ENCODE measurements at regions not wholly inside any gene's neighbourhood (a gene's known extent, or its start where the extent isn't known, plus 50 kb on each side); places are given as distances from the start of the nearest gene placed in this dataset.
"Not testable (repeated sequence)": the region's sequence is repeated elsewhere in the genome, so short reads cannot be mapped to it uniquely, and the experiment has no call there.

DNA sequence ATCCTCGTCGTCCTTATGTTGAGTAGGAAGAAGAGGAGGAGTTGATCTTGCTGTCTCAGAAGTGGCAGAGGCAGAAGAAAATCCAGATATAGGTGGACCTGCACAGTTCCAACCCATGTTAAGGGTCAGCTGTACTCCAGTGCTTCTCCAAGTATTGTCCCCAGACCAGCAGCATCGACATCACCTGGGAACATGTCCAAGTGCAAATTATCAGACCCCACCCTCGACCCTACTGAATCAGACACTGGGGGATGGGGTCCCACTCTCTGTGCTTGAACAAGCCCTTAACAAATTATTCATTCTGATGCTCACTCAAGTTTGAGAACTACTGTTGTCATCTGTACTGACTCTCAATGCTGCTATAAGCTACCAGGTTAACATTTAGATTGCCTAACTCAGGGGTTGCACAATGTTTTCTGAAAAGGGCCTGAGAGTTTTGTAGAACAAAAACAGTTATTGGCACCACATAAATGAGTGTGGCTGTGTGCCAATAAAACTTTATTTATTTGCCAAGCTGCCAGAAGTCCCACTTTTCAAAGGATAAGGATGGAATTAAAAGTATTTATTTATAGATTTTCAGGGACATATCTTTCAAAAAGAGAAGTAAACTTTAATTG, 226.7 kb upstream of the IPO5 start:
- DNase-seq, result no peak

DNA sequence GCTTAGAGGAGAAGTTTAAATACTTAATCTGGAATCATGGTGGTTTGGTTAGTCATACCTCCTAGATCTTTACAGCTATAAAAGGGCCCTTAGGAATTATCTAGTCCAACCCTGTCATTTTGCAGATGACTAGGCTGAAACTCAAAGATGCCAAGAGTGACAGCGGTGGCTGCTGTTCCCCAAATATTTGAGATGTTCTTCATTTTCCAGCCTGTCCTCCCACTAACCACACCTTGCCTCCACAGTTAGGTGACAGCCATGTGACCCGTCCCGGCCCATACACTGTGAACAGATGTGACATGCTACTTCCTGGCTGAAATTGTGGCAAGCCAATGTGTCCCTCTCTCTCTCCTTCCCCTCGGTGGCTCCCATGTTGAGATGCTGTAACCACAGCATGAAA, 225.5 kb upstream of the IPO5 start:
- DNase-seq, result no peak

DNA sequence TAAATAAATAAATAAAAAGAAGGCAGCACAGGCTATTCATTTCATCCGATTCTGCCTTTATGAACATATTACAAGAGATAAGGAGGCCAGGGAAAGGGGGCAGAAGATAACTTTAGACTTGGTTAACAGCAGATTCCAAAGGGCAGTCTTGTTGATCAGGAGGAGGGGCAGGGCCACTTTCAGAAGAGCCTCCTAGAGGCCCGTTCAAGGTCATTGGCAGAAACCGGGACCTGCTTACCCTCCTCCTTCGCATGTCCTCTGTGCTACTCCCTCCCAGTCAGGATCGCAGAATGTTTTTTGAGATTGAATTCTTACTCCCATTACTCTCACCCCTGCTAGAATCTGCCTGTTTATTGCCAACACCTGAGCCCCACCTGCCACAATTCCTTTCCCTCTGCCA, 217.0 kb upstream of the IPO5 start:
- DNase-seq, result no peak

DNA sequence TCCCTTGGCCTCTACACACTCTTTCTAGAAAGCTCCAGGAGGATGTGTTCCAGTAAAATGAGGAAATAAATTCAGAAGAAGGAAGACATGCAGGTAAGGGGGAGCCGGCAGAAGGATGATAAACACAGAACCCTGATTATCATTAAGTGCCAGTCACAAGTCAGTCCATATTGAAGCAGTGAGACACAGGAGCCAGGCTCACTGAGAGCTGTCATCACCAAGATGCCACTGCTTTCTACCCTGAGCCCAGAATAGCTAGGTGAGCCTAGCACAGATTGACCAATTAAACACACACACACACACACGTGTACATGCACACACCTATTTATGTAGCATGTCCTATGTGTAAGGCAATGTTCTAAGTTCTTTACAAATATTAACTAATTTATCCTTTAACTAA, 211.4 kb upstream of the IPO5 start:
- DNase-seq, result no peak

DNA sequence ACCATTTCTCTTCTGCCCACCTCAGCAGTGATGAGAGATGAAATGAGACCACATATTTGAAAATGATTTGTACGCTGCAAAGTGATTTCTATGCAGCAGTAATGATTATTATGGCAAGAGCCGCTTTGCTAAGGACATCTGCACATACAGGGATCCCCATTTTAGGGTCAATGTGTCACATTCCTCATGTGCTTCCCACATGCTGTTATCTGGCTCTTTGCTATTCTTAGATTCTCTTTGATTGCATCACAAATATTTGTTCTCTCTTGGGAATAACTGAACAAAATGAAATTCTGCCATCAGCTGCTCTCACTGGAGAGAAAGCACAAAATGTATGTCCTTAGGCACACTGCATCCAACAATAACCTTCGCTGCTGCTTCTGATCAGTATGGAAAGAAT, 209.5 kb upstream of the IPO5 start:
- no peak for DNase-seq

DNA sequence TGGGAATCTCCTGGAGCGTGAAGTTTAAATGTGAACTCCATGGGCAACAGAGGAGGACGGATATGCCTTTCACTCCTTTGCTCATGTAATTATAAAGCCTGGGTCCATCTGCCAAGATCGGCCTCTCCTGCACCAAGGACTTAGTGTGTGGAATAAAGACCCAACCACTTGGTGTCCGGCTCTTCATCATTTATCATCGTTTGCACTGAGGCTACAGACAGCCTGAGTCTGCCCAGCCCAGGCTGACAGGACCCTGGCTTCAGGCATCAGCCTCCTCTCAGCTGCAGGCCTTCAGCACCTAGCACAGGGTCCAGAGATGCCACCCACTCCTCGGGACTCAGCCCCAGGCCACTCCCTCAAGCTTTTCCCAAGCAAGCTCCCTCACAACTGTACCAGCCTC, 206.8 kb upstream of the IPO5 start:
- no peak for DNase-seq

DNA sequence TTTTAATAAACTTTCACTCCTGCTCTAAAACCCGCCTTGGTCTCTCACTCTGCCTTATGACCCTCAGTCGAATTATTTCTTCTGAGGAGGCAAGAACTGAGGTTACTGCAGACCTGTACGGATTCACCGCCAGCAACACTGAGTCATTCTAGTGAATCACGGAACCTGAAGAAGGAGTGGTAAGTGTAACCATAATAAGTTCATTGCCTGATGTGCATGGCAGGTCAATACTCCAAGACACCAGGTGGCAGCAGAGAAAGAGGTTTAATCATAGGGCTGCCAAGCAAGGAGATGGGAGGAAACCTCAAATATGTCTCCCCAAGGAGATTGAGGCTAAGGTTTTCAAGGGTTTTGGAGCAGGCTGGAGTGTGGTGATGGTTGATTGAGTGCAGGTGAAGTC, 204.3 kb upstream of the IPO5 start:
- DNase-seq, result no peak

DNA sequence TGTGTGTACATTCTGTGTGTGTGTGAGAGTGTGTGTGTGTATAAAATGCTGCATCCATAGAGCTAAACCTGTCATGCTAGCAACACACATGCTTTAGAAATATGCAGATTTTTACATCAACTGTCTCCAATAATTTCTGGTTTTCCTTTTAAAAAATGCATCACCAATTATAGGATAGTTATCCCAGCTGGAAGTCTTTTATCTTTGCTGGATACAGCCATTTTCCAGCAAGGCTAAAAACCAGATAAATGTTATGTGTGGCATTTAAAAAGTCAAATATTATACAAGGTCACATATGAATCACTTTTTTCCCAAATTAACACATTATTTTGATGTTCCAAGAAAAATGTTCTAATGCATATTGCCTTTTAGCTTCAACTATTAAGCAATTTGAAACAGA, 202.0 kb upstream of the IPO5 start:
- DNase-seq, result no peak

DNA sequence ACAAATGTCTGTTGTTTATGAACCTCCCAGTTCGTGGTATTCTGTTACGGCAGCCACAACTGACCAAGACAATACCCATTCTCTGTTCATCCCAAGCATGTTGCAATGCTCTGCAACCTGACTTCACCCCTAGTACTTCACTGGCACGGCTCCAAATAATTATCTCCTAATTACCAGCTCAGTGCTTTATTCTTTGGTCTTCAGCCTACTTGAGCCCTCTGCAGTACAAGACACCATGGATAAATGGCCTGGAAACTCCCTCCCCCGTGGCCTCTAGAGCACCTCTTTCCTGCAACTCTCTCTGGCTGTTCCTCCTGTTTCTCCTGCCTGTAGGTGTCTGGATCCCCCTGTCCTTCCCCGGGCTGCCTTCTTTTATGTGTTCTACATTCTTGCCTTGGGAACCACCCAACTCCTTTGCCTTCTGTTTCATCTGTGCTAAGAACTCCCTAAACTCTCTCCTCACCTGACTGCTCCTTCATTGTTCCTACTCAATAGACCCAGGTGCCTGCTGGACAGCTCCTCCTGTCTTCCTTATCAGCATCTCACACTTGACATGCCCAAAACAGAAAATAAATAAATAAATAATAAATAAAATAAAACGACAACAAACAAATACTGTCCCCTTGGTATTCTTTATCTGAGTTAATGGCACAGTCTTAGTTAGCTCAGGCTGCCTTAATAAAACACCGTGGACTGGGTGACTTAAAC, 200.4 kb upstream of the IPO5 start:
- no peak for DNase-seq

DNA sequence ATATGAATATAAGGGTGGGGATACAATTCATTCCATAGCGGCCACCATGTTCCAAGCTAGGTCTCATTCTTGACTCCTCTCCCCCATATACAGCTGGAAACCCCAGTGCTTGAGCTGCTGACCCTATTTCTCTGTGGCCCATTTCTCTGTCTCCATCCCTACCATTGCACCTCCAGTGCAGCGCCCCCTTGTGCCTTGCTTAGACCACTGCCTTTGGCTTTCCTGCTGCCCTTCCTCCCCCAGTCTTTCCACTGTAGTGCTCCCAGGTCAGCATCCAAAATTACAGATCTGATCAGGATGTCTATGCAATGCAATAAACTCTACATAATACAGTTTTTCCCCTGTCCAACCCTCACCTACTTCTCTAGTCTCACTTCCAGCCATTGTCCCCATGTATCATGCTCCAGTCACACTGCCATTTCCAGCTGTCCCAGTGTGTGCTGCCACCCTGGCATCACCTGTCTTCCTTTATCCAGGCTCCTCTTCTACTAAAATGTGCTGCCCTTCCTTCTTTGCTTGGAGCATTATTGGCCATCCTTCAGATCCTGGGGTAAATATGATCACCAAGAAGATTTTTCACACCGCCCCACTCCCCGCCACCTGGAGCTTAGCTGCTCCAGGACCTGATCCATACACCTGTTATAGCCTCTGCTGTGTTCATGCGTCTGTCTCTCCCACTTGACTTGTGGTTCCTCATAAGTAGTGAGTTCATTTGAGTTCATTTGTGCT, 199.4 kb upstream of the IPO5 start:
- DNase-seq, result no peak

DNA sequence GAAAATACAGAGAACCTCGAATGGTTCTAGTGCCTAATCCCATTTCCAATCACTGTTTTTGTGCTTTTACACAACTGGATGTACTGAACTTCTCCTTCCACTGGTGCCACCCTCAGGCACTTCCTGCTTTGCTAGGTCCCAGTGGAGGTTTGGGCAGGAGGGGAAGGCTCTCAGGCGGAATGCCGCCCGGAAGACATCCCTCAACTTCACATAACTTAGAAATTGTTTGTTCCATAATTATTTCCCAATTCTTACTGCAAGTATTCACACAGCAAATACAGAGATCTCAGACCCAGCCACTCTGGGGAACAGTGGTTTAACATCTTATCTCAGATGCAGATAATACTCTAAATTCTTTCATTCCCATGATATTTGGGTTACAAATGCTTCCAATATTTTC, 195.7 kb upstream of the IPO5 start:
- no peak for DNase-seq

DNA sequence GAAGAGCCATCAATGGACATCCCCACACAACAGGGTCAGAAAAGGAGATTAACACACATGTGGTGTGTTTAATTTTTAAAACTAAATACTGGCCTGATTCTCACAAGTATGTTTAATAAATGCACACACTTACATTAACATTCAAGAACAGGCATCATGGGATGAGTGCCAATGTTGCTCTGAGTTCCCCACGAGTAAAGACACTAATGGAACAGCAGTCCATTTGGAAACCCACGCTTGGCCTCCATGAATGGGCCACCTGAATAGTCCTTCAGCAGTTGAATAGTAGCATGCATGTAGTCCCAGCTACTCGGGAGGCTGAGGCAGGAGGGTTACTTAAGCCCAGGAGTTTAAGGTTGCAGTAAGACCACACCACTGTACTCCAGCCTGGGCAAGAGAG, 195.2 kb upstream of the IPO5 start:
- no peak for DNase-seq

DNA sequence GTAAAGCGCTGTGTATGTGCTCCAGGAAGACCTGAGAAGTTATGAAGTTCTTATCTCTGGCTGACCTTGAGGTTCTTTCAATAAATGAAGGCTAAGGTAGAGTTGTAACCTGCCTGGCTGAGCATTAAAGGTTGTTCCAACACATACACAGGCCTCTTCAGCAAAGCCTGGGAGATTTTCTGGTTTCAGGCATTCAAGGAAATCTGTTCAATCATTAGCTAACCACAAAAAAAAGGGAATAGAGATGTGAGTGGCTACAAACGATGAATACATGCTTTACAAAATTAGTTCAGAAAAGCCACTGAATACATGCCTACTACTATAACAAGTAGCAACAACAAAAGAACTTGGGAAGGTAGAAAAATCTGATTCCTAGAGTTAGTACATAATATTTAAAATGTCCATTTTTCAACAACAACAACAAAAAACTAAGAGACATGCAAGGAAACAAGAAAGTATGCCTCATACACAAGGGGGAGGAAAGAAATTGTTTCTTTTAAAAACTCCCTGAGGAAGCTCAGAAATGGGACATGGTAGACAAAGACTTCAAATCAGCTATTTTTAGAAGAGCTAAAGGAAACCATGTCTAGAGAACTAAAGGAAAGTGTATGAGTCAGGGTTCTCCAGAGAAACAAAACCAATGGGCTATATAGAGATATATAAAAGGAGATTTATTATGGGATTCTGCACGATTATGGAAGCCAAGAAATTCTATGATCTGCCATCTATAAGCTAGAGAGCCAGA, 191.5 kb upstream of the IPO5 start:
- DNase-seq, result no peak

DNA sequence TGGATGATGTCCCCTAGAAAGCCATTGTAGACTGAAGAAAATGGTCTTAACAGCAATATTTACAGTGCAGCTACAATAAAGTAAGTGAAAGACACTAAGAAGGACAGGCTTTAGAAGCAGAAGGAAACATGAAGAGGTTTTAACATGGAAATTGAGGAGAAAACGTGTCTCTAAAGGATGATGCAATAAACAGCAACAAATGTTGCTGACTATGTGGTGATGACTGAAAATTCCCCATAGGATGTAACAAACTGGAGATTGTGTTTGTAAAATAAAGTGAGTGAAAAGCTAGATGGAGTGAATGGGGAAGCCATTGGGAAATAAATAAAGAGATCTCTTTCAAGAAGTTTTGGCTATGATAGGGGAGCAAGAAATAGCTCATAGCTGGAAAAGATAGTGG, 186.7 kb upstream of the IPO5 start:
- DNase-seq, result no peak

DNA sequence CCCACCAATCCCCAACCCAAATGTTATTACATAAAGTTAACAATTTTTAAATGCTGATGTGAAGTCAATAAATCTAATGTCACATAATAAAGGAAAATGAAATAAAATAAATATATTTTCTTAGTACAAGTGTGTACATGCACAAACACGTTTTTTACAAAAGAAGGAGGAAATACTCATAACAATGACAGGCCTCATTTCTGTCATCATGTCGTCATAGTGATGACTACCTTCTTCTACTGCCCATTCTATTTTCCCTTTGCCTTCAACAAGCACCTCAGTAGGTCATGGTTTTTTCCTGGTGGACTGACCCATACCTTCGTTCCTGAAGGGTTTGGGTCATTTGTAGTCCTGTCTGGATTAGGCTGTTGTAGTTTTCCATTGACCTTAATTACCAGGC, 185.3 kb upstream of the IPO5 start:
- no peak for DNase-seq

DNA sequence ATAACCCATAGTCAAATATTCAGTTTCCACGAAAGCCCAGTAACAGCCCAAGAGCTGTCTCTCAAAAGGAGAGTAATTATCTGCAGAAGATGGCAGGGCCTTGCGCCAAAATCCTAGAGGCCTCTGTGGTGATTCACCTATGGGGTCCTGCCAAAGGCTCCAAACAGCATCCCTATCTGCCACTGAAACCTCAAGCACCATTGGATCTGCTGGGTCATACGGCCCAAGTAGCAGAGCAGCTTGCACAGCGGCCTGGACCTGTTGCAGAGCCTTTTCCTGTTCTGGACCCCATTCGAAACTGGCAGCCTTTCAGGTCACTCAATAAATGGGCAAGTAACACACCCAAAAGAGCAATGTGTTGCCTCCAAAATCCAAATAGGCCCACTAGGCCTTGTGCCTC, 183.2 kb upstream of the IPO5 start:
- not testable (repeated sequence) for DNase-seq

DNA sequence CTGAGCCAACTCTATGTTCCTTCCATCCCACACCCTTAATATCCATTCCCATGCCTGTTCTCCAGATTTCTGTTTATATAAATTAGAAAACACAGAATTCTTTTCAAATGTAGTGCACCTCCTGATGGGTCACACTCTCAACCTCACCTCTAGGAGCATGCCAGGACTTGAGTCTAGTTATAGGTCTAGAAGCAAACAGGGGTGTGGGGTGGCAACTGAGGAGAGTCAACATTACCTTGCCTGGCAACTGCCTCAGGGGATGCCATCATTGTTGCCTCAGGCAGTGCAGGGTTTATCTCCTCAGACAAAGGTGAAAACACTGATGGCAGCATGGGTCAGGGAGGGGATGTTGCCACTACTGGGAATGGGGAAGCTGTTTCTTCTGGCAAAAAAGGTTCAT, 181.0 kb upstream of the IPO5 start:
- DNase-seq, result not testable (repeated sequence)

DNA sequence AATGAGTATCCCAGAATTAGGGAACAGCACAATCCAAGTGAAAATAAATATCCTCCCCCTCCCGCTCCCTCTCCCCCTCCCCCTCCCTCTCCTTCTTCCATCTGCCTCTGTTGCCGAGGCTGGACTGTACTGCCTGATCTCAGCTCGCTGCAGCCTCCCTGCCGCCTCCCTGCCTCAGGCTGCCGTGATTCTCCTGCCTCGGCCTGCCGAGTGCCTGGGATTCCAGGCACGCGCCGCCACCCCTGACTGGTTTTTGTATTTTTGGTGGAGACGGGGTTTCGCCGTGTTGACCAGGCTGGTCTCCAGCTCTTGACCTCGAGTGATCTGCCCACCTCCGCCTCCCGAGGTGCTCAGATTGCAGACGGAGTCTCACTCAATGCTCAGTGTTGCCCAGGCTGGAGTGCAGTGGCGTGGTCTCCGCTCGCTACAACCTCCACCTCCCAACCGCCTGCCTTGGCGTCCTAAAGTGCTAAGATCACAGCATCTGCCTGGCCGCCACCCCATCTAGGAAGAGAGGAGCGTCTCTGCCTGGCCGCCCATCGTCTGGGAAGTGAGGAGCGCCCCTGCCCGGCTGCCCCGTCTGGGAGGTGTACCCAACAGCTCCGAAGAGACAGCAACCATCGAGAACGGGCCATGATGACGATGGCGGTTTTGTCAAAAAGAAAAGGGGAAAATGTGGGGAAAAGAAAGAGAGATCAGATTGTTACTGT, 178.9 kb upstream of the IPO5 start:
- DNase-seq, result not testable (repeated sequence)

DNA sequence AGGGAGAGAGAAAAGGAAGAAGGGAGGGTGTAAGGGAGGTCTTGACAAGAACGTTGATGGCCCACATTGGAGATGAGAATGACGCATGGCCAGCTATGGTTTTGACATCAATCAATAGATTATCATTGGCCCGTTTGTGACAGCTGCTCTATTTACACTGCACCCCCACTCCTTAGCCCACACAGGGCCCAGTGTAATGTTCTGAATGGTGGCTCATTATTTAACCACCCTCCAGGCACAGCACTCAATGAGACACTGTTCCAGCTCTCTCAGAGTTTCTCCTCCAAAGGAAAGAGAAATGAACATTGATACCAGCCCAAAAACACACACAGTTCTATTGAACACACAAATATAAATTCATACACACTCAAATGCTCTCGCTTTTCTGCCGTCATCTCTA, 173.0 kb upstream of the IPO5 start:
- DNase-seq, result no peak

DNA sequence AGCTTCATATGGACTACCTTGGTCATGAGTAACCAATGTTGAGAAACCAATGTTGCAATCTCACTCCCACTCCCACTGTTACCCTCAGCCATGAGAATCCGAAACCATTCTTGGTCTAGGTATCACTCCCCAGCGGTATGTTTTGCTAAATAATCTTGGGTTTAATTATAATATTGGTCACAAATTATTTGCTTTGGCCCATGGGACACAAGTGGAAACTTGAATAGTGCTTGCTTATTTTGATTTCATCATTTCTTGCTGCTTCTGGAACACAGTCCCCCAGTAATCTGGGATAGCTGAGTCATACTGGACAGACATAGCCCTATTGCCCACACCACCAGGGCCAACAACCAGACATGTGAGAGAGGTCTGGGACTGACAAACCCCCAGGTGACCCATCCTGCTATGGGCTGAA, 171.6 kb upstream of the IPO5 start:
- no peak for DNase-seq

DNA sequence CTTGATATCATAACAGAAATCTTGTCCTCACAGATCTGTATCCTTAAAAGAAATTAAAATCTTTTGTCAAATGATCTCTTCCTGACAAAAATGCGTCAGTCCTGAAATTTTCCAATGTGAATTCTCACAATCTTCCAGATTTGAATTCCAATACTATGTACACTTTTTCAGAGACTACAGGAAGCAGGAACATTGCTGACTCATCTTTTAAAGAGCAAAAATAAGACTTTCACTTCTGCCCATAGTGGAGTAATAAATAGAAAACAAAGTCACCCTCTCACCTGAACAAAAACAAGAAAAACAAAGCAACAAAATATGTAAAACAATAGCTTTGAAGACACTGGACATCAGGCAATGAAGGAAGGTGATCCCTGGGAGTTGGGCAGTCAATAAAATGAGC, 167.0 kb upstream of the IPO5 start:
- DNase-seq, result no peak

DNA sequence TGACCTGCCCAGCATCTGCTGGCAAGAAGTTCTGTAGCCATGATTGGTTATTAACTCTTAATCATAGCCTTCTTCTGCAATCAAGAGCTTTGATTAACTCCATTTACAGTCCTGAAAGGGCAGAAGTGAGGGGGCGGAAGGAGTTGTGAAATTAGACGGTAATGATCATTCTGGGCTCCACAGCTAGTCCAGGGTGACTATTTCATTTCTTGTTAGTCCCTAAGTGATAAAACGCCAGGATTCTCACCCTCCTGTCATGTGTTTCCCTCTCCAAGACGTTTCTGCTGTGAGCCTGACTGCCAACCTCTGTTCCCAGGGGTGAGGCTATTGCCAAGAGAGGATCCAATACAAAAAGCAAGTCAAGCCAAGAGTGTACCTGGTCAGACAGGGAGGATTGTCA, 155.9 kb upstream of the IPO5 start:
- DNase-seq, result no peak
